ENCODE measurements at regions not wholly inside any gene's neighbourhood (a gene's known extent, or its start where the extent isn't known, plus 50 kb on each side); places are given as distances from the start of the nearest gene placed in this dataset.

- no peak overlapping the region for H3K4me3 ChIP-seq
- no peaks in the 10 kb centered on the region for H3K36me3 ChIP-seq (replicated peaks in 1 of 2)
- TF ChIP-seq POLR2A (IDR thresholded peaks at IDR 0.05) (no peak), CTCF (IDR thresholded peaks at IDR 0.05) (no peak)
- no peaks in the 10 kb centered on the region for H3K27me3 ChIP-seq
- no peak for DNase-seq
- intact Hi-C loops (cut with DNase I) = no loop called here
- no peaks in the 10 kb centered on the region for H3K4me1 ChIP-seq (replicated peaks in 1 of 2)
- H3K27ac ChIP-seq = no peak overlapping the region
- WGBS, 4 donors = 33 to 53% (median 43%) methylated on average over 2 of the region's 2 CpGs
- no peaks in the 10 kb centered on the region for H3K9me3 ChIP-seq (replicated peaks in 1 of 3)
Observed at GRCh38 chr12:4068981-4069669, 195.9 kb upstream of the PARP11 start.

GRCh38 chr12:4064008-4064407, 190.8 kb upstream of the PARP11 start:
- Histone ChIP-seq H3K27ac (no peak overlapping the region), H3K36me3 (replicated peaks in 1 of 2) (no peaks in the 10 kb centered on the region), H3K9me3 (replicated peaks in 1 of 3) (no peaks in the 10 kb centered on the region), H3K4me3 (no peak overlapping the region), H3K27me3 (no peaks in the 10 kb centered on the region), H3K4me1 (replicated peaks in 1 of 2) (no peaks in the 10 kb centered on the region)
- 66 to 83% (median 75%) methylated on average over 5 of the region's 5 CpGs for WGBS, 4 donors
- DNase-seq = no peak
- intact Hi-C loops (cut with DNase I) = no loop called here
- TF ChIP-seq CTCF (IDR thresholded peaks at IDR 0.05) = no peak
- no peak for TF ChIP-seq POLR2A (IDR thresholded peaks at IDR 0.05)

- WGBS, 4 donors = 88 to 94% (median 91%) methylated on average over 7 of the region's 7 CpGs
- H3K27ac ChIP-seq = no peak overlapping the region
- H3K36me3 ChIP-seq (replicated peaks in 1 of 2) = no peaks in the 10 kb centered on the region
- TF ChIP-seq CTCF (IDR thresholded peaks at IDR 0.05) (no peak), POLR2A (IDR thresholded peaks at IDR 0.05) (no peak)
- H3K9me3 ChIP-seq (replicated peaks in 1 of 3) = no peaks in the 10 kb centered on the region
- intact Hi-C loops (cut with DNase I) = no loop called here
- H3K4me1 ChIP-seq (replicated peaks in 1 of 2) = no peaks in the 10 kb centered on the region
- no peak overlapping the region for H3K4me3 ChIP-seq
- H3K27me3 ChIP-seq = no peaks in the 10 kb centered on the region
- DNase-seq = no peak
Observed at GRCh38 chr12:4059898-4060568, 186.8 kb upstream of the PARP11 start.

- WGBS, 4 donors = 72 to 87% (median 78%) methylated on average over 6 of the region's 6 CpGs
- intact Hi-C loops (cut with DNase I) = no loop called here
- no peak for DNase-seq
- Histone ChIP-seq H3K27ac (no peak overlapping the region), H3K4me3 (no peak overlapping the region), H3K4me1 (replicated peaks in 1 of 2) (no peaks in the 10 kb centered on the region), H3K27me3 (no peaks in the 10 kb centered on the region), H3K36me3 (replicated peaks in 1 of 2) (no peaks in the 10 kb centered on the region), H3K9me3 (replicated peaks in 1 of 3) (no peaks in the 10 kb centered on the region)
- TF ChIP-seq POLR2A (IDR thresholded peaks at IDR 0.05) (no peak), CTCF (IDR thresholded peaks at IDR 0.05) (no peak)
Observed at GRCh38 chr12:4056910-4057845, 184.0 kb upstream of the PARP11 start.
